IPS-18a (cell line): ENCODE measurements at regions not wholly inside any gene's neighbourhood (a gene's known extent, or its start where the extent isn't known, plus 50 kb on each side); places are given as distances from the start of the nearest gene placed in this dataset.
"Not testable (repeated sequence)": the region's sequence is repeated elsewhere in the genome, so short reads cannot be mapped to it uniquely, and the experiment has no call there.

Experiments
- H3K27ac ChIP-seq: one replicate; pipeline ENCODE4 v1.5.1; 2013; ENCODE audit warnings: low read length
- H3K27me3 ChIP-seq: one replicate; pipeline ENCODE4 v1.6.1; 2013; ENCODE audit warnings: mild to moderate bottlenecking, low read length; ENCODE audit not compliant: control insufficient read depth, insufficient read depth
- H3K36me3 ChIP-seq: one replicate; pipeline ENCODE4 v1.6.1; 2013; ENCODE audit warnings: low read depth, low read length; ENCODE audit not compliant: control insufficient read depth
- H3K4me1 ChIP-seq: one replicate; pipeline ENCODE4 v1.6.1; 2013; ENCODE audit warnings: low read depth, low read length; ENCODE audit not compliant: control insufficient read depth
- H3K4me3 ChIP-seq: one replicate; pipeline ENCODE4 v1.5.1; 2013; ENCODE audit warnings: low read length
- H3K9ac ChIP-seq: one replicate; pipeline ENCODE4 v1.6.1; 2013; ENCODE audit warnings: mild to moderate bottlenecking, low read length, moderate library complexity
- H3K9me3 ChIP-seq: one replicate; pipeline ENCODE4 v1.6.1; 2013; ENCODE audit warnings: low read depth, low read length; ENCODE audit not compliant: control insufficient read depth

GRCh38 chr15:20207198-20207597, 334.4 kb downstream of the GOLGA6L6 start:
- not testable (repeated sequence) for H3K27me3 ChIP-seq, H3K4me1 ChIP-seq, H3K4me3 ChIP-seq, H3K36me3 ChIP-seq, H3K27ac ChIP-seq, H3K9ac ChIP-seq
- H3K9me3 ChIP-seq = peaks cover 32% of the 10 kb centered on the region

- peaks cover 28% of the 10 kb centered on the region for H3K9me3 ChIP-seq
- H3K4me1 ChIP-seq, H3K27ac ChIP-seq, H3K27me3 ChIP-seq, H3K9ac ChIP-seq, H3K4me3 ChIP-seq, H3K36me3 ChIP-seq: not testable (repeated sequence)
Observed at GRCh38 chr15:20204177-20204866, 337.3 kb downstream of the GOLGA6L6 start.

DNA sequence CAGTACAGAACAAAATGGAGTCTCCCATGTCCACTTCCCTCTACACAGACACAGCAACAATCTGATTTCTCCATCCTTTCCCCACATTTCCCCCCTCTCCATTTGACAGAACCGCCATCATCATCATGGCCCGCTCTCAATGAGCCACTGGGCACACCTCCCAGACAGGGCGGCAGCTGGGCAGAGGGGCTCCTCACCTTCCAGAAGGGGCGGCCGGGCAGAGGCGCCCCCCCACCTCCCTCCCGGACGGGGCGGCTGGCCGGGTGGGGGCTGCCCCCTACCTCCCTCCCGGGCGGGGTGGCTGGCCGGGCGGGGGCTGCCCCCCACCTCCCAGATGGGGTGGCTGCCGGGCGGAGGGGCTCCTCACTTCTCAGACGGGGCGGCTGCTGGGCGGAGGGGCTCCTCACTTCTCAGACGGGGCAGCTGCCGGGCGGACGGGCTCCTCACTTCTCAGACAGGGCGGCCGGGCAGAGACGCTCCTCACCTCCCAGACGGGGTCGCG, 337.9 kb downstream of the GOLGA6L6 start:
- not testable (repeated sequence) for H3K9ac ChIP-seq, H3K27me3 ChIP-seq, H3K4me1 ChIP-seq, H3K27ac ChIP-seq, H3K4me3 ChIP-seq, H3K36me3 ChIP-seq
- H3K9me3 ChIP-seq = peaks cover 28% of the 10 kb centered on the region

DNA sequence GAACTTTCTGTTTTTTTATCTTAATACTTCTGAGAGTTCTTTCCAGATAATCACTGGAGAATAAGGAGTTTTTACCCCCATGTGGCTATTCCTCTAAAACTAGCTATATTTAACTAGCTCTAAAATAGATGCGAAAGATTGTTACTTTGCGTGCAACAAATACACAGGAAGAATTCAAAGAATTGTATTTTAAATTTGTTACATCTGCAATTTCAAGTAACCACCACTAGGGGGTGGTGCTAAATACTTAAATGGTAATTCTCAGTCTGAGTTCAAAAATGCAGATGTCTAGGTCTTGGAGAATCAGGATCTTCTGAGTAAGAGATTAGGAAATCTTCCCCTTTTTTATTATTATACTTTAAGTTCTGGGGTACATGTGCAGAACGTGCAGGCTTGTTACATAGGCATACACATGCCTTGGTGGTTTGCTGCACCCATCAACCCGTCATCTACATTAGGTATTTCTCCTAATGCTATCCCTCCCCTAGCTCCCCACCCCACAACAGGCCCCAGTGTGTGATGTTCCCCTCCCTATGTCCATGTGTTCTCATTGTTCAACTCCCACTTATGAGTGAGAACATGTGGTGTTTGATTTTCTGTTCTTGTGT, 346.9 kb downstream of the GOLGA6L6 start:
- not testable (repeated sequence) for H3K4me1 ChIP-seq, H3K27ac ChIP-seq, H3K27me3 ChIP-seq, H3K36me3 ChIP-seq, H3K9ac ChIP-seq, H3K4me3 ChIP-seq
- H3K9me3 ChIP-seq = peaks cover 19% of the 10 kb centered on the region

GRCh38 chr15:20192982-20193929, 348.3 kb downstream of the GOLGA6L6 start:
- not testable (repeated sequence) for H3K36me3 ChIP-seq, H3K4me1 ChIP-seq, H3K27me3 ChIP-seq, H3K4me3 ChIP-seq, H3K9ac ChIP-seq, H3K27ac ChIP-seq
- H3K9me3 ChIP-seq = peaks cover 27% of the 10 kb centered on the region

- not testable (repeated sequence) for H3K9ac ChIP-seq, H3K36me3 ChIP-seq, H3K27ac ChIP-seq, H3K4me1 ChIP-seq, H3K4me3 ChIP-seq, H3K27me3 ChIP-seq
- H3K9me3 ChIP-seq = peaks cover 24% of the 10 kb centered on the region
Observed at GRCh38 chr15:20191508-20192125, 350.0 kb downstream of the GOLGA6L6 start.

- H3K4me3 ChIP-seq, H3K27me3 ChIP-seq, H3K36me3 ChIP-seq, H3K9ac ChIP-seq, H3K4me1 ChIP-seq, H3K27ac ChIP-seq: not testable (repeated sequence)
- peaks cover 18% of the 10 kb centered on the region for H3K9me3 ChIP-seq
Observed at GRCh38 chr15:20188611-20189010, 353.0 kb downstream of the GOLGA6L6 start.

DNA sequence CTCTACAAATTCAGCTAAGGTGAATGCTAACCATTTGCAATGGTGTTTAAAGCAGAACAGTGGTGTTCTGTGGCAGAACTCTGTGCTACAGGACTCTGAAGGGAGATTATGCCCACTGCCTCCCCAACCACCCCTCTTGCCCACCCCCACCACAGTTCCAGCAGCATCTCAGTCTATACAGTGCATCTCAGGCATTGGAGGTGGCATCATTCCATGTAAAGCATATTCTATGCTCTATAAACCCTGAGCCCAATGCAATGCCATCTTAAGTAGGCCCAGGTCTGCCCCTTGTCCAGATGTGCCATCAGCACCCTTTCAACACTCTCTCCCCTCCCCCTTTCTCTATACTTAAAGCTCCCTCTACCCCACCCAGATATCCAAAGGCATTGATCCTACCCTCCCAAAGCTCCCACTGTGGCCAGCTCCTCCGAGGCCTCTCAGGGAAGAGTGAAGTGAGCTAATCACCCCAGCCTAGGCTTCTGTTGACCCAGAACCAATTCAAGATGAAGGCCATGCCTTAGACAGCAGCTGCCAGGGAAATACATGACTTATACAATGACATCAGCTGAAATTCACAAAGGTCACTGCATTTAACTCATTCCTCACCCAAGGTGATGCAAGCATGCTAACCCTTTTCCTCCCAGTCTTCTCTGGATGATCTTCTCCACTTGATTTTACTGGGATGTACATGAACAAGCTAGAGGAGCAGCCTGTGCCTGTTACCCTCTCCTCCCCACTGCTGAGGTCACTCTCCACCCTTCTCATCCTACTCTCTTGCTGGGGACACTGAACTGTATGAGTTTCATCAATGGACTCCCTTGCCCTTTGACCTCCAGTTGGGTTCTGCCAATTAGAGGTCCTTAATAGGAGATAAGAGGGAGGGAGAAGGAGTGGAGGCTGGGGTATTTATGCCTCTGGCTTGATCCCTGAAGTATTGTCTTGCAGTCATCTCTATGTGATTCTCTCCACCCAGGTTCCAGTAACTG, 353.9 kb downstream of the GOLGA6L6 start:
- not testable (repeated sequence) for H3K9ac ChIP-seq, H3K36me3 ChIP-seq, H3K4me1 ChIP-seq, H3K27ac ChIP-seq, H3K27me3 ChIP-seq, H3K4me3 ChIP-seq
- H3K9me3 ChIP-seq = peaks cover 14% of the 10 kb centered on the region

- H3K4me3 ChIP-seq, H3K9me3 ChIP-seq, H3K27ac ChIP-seq, H3K36me3 ChIP-seq, H3K27me3 ChIP-seq, H3K4me1 ChIP-seq, H3K9ac ChIP-seq: not testable (repeated sequence)
Observed at GRCh38 chr15:20184879-20185278, 356.7 kb downstream of the GOLGA6L6 start.

DNA sequence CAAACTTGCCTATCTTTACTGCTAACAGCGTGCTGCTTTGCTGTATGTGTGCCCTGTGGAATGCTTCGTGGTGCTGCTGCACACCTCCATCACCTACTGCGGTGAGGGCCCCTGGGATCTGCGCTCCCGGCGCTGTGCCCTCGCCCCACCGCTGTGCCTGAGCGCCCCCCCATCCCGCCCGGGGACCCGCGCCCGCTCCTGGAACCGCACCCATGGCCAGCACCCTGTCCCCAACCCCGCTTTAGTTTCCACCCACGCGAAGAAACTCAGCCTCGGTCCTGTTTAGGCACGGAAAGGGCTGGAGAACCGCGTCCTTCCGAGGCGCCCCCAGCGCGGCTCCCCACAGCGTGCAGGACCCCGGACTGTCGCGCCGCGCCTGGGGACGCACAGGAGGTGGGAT, 373.4 kb downstream of the GOLGA6L6 start:
- H3K9ac ChIP-seq, H3K27ac ChIP-seq, H3K4me1 ChIP-seq, H3K27me3 ChIP-seq, H3K36me3 ChIP-seq, H3K9me3 ChIP-seq, H3K4me3 ChIP-seq: not testable (repeated sequence)
